Esophagus muscularis mucosa (tissue), 4 donors: ENCODE measurements at regions not wholly inside any gene's neighbourhood (a gene's known extent, or its start where the extent isn't known, plus 50 kb on each side); places are given as distances from the start of the nearest gene placed in this dataset.

ENCODE experiments used
- DNase-seq: peaks from one replicate; pipeline ENCODE4 v3.0.0-alpha.2; 2017; ENCODE audit errors: extremely low spot score
- H3K27ac ChIP-seq, 4 donors: fragments of 200-600 bp; sonication (generic); replicated peaks in 1 of 4; 1 replicate in 3 of 4; 2 replicates in 1 of 4; pipeline ENCODE4 v1.5.1; 2016 to 2019; ENCODE audit warnings: mild to moderate bottlenecking in 1 of 4
- H3K27me3 ChIP-seq, 4 donors: fragments of 200-600 bp; sonication (generic); one replicate each; pipeline versions ENCODE4 v1.5.1 to v1.6.0; 2016 to 2019
- H3K36me3 ChIP-seq, 4 donors: fragments of 200-600 bp; sonication (generic); one replicate each; pipeline ENCODE4 v1.5.1; 2016 to 2019
- H3K4me1 ChIP-seq, 4 donors: fragments of 200-600 bp; sonication (generic); one replicate each; pipeline ENCODE4 v1.5.1; 2016 to 2019
- H3K4me3 ChIP-seq, 4 donors: fragments of 200-600 bp; sonication (generic); 1 replicate in 2 of 4; 2 replicates in 2 of 4; pipeline ENCODE4 v1.5.1; 2016 to 2019; ENCODE audit warnings: mild to moderate bottlenecking in 4 of 4, moderate library complexity in 1 of 4
- H3K9me3 ChIP-seq, 4 donors: fragments of 200-600 bp; sonication (generic); 1 replicate in 3 of 4; 2 replicates in 1 of 4; pipeline ENCODE4 v1.5.1; 2016 to 2019
- CTCF ChIP-seq, 3 experiments: fragments of 200-600 bp in 2 of 3; fragments of 450-650 bp in 1 of 3; sonication (generic) in 2 of 3; IDR thresholded peaks; one replicate each; pipeline ENCODE4 v1.5.1; 2017 to 2019; ENCODE audit warnings: antibody characterized with exemption in 3 of 3, mild to moderate bottlenecking in 2 of 3, moderate library complexity in 1 of 3
- EP300 ChIP-seq: sonication (generic); formaldehyde crosslinking; IDR thresholded peaks from one replicate; pipeline ENCODE4 v1.6.1; 2017; ENCODE audit warnings: antibody characterized with exemption
- POLR2A ChIP-seq: fragments of 450-650 bp; IDR thresholded peaks from one replicate; pipeline ENCODE4 v1.6.1; 2017; ENCODE audit warnings: antibody characterized with exemption, moderate library complexity, mild to moderate bottlenecking, low read depth
- POLR2AphosphoS5 ChIP-seq, 2 donors: sonication (generic); formaldehyde crosslinking; IDR thresholded peaks; one replicate each; pipeline ENCODE4 v1.6.1; 2017; ENCODE audit warnings: antibody characterized with exemption in 2 of 2
- WGBS: methylation state at CpG from one replicate; pipeline ENCODE4 v1.1.5; 2018; 5-methylcytosine and 5-hydroxymethylcytosine counted together
- intact Hi-C: fragments of 100-400 bp; cut with DNase I; formaldehyde crosslinking; loops from one replicate; pipeline ENCODE4 v1.15.1; 2023

GRCh38 chrX:150225756-150226155 is 137.4 kb upstream of the MAMLD1 start:
- no peaks in the 10 kb centered on the region for H3K4me1 ChIP-seq
- DNase-seq, result peak; percentile 5
- intact Hi-C loops, result no loop called here
- no peak for TF ChIP-seq POLR2A
- TF ChIP-seq CTCF (IDR thresholded peaks at IDR 0.05), result no peak
- no peak for TF ChIP-seq POLR2AphosphoS5 (IDR thresholded peaks at IDR 0.05)
- TF ChIP-seq EP300, result no peak
- no peaks in the 10 kb centered on the region for H3K36me3 ChIP-seq
- 44% methylated on average over 7 of the region's 11 CpGs for WGBS
- no peaks in the 10 kb centered on the region for H3K27me3 ChIP-seq
- no peak overlapping the region for H3K27ac ChIP-seq
- H3K4me3 ChIP-seq, result no peak overlapping the region
- H3K9me3 ChIP-seq, result no peaks in the 10 kb centered on the region

GRCh38 chrX:150226223-150226965 is 136.7 kb upstream of the MAMLD1 start:
- H3K36me3 ChIP-seq, result no peaks in the 10 kb centered on the region
- DNase-seq, result peak; percentile 29

GRCh38 chrX:150227321-150227860 is 135.7 kb upstream of the MAMLD1 start:
- Histone ChIP-seq H3K9me3 (no peaks in the 10 kb centered on the region), H3K27ac (no peak overlapping the region), H3K36me3 (no peaks in the 10 kb centered on the region), H3K4me1 (no peaks in the 10 kb centered on the region), H3K4me3 (no peak overlapping the region), H3K27me3 (no peaks in the 10 kb centered on the region)
- intact Hi-C loops, result no loop called here
- DNase-seq, result peak; percentile 10
- WGBS, result 64% methylated on average over 7 of the region's 7 CpGs
- TF ChIP-seq CTCF (IDR thresholded peaks at IDR 0.05) (no peak), POLR2AphosphoS5 (IDR thresholded peaks at IDR 0.05) (no peak), EP300 (no peak), POLR2A (no peak)

More at GRCh38 chrX:150226223-150226965, 136.7 kb upstream of the MAMLD1 start:
- no peak for TF ChIP-seq POLR2AphosphoS5 (IDR thresholded peaks at IDR 0.05)
- TF ChIP-seq EP300, result no peak
- TF ChIP-seq CTCF (IDR thresholded peaks at IDR 0.05), result no peak
- TF ChIP-seq POLR2A, result no peak
- Histone ChIP-seq H3K27me3 (no peaks in the 10 kb centered on the region), H3K9me3 (no peaks in the 10 kb centered on the region), H3K4me3 (no peak overlapping the region), H3K27ac (no peak overlapping the region), H3K4me1 (no peaks in the 10 kb centered on the region)
- 78% methylated on average over 8 of the region's 9 CpGs for WGBS
- intact Hi-C loops, result no loop called here

GRCh38 chrX:150227873-150228410 is 135.2 kb upstream of the MAMLD1 start:
- Histone ChIP-seq H3K27me3 (no peaks in the 10 kb centered on the region), H3K4me3 (no peak overlapping the region), H3K27ac (no peak overlapping the region), H3K36me3 (no peaks in the 10 kb centered on the region), H3K9me3 (no peaks in the 10 kb centered on the region), H3K4me1 (no peaks in the 10 kb centered on the region)
- intact Hi-C loops, result no loop called here
- TF ChIP-seq EP300 (no peak), POLR2AphosphoS5 (IDR thresholded peaks at IDR 0.05) (no peak), POLR2A (no peak), CTCF (IDR thresholded peaks at IDR 0.05) (no peak)
- peak; percentile 37 for DNase-seq
- 92% methylated on average over 7 of the region's 7 CpGs for WGBS
